NCI-H1092 treated with DMSO at 0.1 percent for 48 hours (cell line): ENCODE measurements at regions not wholly inside any gene's neighbourhood (a gene's known extent, or its start where the extent isn't known, plus 50 kb on each side); places are given as distances from the start of the nearest gene placed in this dataset.
A peak's percentile ranks its signal among the peaks of the same experiment; 100 is the strongest.
"Not testable (repeated sequence)": the region's sequence is repeated elsewhere in the genome, so short reads cannot be mapped to it uniquely, and the experiment has no call there.

ENCODE experiments used
- DNase-seq: peaks from one replicate; lab custom pipeline; 2025; lab: John Stamatoyannopoulos, UW

DNA sequence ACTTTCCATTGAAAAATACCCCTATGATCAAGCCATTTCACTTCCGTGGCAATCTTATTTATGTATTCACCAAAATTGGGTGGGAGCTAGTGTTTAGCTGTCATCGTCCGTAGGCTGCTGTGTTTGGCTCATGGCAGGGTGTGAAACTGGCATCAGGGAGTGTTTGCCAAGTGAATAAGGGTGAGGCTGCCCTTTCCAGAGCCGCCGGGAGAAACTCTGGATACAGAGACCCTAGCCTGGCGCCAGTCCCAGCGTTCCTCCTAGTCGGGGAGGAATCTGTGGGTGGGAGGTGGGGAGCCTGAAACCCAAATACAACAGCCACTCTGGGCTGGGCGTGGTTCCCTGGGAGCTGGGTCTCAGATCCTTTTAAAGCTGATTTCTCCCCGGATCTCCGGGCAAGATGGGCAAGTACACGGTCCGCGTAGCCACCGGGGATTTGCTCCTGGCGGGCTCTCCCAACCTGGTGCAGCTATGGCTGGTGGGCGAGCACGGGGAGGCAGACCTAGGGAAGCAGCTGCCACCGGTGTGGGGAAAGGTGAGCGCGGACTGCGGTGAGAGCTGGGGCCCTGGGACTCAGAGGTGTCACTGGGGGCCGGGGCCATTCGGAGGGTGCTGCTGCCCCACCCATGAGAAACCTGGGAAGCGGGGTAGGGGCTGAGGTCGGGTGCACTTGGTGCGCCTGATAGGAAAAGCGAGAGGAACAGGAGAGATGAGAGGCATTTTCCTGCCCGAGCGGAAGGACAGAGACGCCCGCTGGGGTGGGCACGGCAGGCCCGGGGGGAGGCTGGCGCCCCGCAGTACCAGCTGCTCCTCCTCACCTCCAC, 62.1 kb upstream of the TEKT1 start:
- no peak for DNase-seq

DNA sequence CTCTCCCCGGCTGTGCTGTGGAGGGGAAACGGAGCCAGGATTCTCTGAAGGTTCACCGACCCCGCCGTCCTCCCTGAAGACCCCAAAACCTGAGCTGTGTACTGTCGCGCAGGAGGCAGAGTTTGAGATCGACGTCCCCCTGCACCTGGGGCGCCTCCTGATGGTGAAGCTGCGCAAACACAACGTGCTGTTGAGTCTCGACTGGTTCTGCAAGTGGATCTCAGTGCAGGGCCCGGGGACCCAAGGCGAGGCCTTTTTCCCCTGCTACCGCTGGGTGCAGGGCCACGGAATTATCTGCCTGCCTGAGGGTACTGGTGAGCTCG, 62.6 kb upstream of the TEKT1 start:
- DNase-seq, result no peak

DNA sequence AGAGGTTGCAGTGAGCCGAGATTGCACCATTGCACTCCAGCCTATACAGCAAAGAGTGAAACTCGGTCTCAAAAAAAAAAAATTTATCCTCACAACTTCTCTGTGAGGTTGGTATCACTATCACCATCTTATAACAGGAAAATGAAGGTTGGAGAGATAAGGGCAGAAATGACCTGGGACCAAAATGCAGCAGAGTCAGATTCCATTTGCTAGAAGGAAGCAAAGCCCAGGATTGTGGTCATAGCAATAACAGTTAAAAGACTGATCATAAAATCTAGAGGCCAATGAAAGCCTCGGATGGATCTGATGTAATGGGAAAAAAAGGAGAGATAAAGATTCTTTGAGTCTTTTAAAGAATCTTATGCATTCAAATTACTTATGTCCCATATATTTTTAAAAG, 69.6 kb upstream of the TEKT1 start:
- DNase-seq, result no peak

DNA sequence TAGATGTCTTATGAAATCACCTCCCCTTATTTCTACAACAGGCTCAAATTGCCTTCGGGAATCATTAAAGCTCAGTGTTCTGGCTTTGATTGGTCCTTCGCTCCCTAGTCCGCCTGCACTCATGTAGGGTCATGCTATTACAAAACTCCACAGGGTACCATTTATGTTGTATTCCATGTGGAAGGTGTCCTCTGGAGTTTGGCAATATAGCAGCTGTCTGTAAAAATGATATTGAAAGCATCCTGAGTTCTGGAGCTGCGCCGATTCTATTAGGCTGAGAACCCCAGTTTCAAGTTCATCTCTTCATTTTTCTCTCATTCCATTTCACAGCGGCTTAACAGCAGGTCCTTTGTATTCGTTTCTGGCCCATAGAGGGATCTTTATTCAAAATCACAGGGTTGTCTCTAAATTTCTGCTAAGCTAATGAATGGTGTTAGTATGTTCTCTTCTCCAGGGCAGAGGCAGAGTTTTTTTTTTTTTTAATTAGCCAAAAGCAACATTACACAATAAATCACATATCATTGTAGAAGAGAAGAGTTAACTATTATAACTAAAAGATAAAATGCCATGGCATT, 71.9 kb upstream of the TEKT1 start:
- DNase-seq, result no peak

DNA sequence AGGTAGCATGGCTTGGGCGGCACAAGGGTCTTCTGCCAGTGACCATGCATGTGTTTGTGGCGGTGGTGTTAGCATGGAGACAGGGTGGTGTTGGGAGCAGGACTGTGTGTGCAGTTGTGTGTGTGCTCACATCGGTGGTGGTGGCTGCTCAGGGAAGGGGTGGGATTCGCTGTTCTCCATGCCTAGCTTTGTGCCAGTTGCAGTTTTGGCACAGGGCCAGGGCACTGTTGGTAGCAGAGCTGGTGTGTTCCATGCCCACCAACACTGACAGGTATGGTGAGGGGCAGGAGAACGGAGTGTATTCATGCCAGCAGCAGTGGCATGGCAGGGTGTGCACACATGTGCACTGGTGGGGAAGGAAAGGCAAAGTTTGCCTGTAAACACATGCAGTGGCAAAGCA, 77.3 kb upstream of the TEKT1 start:
- DNase-seq, result no peak

DNA sequence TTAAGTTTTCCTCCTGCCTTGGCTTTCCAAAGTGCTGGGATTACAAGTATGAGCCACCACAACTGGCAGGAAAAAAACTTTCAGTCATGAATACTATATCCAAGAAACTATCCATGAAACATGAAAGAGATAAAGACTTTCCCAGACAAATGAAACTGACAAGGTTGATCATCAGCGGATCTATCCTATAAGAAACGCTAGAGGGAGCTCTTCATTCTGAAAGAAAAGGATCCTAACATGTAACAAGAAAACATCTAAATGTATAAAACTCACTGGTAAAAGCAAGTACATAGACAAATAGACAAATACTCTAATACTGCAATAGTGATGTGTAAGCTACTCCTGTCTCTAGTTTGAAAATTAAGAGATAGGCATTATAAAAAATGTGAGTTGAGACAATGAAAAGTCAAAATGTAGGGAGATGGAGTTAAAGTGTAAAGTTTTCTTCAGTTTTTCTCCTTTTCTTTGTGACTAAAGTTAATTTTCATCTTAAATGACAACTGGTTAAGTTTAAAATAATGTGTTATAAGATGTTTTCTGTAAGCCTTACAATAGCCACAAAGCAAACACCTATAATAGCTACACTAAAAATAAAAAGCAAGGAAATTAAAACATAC, 79.6 kb upstream of the TEKT1 start:
- DNase-seq, result peak; percentile 13

DNA sequence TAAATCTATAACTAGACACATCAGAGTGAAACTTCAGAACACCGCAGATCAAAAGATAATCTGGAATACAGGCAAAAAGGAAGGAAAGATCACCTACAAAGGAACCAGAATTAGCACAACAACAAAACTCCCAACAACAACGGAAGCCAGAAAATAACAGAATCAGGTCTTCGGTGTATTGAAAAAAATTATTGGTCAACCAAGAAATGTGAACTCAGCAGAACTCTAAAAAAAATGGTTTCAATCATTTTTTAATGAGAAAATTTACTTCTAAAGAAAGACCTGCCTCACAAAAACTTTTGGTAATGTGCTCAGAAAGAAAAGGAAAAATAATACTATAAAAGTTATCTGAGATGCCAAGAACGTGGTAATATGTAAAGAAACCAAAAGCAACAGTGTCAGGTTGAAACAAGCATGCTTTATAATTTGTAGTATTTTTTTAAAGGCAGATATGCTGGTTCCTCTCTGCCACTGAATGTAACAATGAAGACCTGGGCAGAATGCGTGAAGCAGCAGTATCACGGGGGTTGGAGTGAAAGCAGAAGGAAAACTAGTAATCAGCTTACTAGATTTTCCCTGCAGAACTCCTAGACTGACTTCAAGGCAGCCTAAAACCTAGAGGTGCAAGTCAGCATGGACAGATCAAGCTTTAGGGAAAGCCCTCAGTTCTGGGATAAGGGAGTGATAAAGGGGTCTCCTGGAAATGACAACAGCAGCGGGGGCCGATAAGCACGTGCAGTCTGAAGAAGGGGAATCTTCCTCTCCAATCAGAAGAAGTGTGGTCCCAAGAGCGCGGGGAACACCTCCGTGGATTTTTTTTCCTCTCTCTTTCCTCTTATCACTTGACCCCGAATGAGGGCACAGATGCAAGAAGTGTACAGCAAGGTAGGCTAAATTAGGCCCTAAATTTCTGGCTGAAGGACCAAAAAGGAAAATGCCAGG, 80.9 kb upstream of the TEKT1 start:
- no peak for DNase-seq

DNA sequence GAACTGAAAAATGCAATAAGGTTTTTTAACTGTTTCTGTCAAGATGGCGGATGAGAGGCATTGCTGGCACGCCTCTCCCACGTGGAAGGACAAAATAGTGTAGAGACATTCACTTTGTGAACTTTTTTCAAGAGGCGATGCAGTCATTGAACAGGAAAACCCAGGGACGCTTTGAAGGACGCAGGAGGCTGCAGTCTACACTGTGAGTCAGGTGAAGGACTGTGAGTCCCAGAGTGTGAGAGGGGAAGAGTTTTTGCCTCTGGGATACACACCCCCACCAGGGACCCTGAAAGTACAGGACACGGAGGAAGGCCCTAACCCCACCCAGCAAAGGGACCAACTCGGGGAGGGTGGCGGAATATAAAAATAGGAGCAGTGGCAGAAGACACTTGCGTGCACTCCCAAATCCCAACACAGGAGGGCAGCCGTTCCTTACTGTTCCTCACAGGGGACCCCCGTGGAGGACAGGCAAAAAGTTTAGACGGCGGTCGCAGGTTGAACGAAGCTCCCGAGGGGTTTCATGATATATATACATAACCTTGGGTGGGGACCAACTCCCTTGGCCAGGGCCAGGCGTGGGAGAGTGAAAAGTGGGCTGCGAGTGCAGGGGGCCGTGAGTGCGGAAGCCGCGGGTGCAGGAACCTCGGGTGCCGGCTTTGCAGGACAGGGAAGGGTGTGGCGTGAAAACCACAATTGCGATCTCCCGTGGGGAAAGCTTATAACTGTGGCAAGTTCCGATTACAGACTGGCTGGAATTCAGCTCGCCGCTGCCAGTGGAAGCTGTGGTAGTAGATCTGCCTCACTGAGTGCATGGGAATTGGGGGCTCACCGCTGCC, 82.0 kb upstream of the ALOX12 start:
- peak; percentile 9 for DNase-seq

DNA sequence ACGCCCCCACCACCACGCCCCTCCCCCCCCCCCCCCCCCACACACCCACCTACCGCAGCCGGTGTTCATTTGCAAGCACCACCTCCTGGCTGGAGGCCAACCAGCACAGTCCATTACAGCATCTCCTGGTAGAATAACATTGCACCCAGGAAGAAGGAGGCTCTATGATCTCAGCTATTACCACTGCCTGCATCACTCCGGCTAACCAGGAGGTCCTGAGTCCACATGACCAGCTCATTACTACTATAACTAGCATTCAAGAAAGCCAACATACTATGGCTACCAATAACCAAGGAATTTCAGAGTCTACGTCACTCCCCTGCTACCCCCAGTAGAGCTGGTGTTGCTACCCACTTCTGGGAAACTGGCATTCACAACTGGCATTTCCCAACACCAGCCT, 81.1 kb upstream of the ALOX12 start:
- DNase-seq, result no peak

DNA sequence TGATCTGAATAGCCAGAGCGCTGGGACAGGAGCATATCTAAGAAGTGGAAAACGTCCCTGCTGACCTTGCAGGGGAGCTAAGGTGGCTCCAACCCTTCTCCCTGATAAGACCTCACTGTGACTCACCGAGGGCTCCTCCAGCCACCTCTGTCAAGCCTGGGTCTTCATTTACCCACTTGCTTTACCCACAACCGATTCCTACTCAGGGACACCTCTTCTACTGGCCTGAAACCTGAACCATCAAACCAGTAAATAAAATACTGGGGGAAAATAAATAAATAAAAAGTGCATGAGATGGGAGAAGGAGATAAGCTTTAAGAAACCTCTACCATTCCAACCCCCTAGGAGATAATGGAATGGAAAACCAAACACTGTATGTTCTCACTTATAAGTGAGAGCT, 80.2 kb upstream of the ALOX12 start:
- DNase-seq, result no peak

DNA sequence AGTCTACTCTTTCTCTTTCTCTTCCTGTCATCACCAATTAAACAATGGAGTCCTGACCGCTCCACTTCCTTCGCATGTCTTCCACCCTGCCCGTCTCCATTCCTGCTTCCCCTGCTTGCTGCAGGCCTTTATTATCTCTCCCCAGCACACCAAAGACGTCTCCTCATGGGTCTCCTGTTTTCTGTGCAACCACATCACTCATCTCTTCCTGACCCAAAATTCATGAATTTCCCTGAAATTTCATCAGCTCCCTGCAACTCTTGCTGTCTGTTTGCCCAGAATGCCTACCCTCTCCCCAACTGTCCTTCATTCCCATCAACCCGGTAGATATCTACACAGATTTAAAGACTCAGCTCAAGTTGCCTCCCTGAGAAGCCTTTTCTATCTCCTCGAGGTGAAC, 76.7 kb upstream of the ALOX12 start:
- DNase-seq, result no peak

DNA sequence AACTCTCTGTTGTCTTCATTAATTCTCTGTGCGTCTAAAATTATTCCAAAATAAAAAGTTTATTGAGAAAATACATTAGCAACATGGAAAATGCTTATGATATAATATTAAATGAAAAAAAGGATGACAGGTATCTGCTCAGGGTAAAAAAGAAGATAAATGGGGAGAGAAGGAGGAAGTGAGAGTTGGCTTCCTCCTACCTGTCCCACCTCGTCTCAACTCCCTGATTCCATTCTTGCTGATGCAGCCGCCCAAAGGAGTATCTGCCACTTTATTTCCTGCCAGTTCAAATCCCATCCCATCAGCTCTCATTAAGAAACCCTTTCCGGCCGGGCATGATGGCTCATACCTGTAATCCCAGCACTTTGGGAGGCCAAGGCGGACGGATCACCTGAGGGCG, 72.5 kb upstream of the ALOX12 start:
- no peak for DNase-seq

DNA sequence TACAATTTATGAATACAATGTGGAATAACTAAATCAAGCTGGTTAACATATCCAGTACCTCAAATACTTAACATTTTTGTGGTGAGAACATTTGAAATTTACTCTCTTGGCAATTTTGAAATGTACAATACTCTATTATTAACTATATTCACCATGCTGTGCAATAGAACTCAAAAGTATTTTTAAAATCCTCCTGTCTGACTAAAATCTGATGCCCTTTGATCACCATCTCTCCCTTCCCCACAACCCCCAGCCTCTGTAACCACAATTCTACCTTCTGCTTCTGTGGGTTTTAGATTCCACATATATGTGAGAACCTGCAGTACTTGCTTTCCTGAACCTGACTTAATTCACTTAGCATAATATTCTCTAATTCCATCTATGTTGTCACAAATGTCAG, 71.6 kb upstream of the ALOX12 start:
- DNase-seq, result no peak

DNA sequence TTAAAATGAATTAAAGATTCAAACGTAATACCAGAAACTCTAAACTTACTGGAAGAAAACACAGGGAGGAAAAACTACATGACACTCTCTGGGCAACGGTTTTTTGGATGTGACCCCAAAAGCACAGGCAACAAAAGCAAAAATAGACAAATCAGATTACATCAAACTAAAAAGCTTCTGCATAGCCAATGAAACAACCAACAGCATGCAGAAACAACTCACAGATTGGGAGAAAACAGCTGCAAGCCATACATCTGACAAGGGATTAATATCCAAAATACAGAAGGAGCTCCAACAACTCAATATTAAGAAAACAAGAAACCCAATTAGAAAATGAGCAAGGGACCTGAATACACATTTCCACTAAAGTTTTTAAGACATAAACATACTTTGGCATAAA, 69.2 kb upstream of the ALOX12 start:
- DNase-seq, result no peak

DNA sequence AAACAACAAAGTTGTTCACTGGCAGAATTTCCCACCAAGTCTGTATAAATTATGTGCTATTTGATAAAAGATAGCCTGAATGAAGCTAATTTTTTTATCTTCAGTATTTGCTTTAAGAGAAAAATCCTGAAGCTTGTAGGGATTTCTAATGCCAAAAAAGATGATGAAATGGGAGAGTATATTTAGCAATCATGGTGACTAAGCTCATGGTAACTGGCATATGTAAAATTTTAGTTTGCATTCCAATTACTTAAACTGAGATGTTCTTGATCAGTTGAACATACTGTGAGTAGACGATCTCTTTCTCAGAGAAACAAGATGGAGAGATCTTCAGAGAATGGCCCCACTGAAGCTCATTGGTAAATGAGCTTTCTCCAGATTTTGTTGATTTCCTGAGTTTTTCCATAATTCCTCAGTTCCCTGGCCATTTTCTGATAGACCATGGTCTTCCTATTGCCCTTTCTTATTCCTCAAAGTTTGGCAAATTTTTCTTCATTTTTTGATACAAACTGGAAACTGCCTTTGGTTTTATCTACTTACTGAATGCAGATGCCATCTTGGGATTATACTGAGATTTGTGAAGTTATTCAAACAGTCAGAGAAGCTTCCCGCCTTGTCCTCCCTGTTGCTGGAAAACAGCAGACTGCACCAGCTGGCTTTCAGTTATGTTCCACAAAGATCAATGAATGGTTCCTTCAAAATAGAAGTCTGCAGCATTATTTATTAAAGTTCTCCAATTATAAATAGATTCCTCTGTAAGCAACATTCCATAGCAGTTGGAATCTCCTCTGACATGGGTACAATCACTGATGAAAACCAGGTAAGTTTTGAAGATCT, 68.3 kb upstream of the ALOX12 start:
- DNase-seq, result no peak

DNA sequence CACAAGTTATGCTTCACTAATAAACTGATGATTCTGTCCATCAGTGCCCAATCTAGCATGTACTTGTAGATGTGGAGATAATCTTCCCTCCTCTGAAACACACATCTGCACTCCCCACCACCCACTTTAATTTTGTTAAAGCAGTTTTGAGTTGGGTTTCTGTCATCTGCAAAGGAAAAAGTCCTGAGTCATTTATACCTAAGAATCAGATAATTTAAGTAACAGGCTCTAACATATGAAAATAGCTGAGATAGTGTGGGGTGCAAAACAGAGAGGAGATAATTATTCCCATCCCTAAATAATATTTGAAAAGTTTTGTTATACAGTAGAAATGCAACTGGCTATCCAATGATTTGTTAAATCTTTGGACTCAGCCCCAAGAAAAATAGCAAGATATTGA, 67.7 kb upstream of the ALOX12 start:
- DNase-seq, result no peak

DNA sequence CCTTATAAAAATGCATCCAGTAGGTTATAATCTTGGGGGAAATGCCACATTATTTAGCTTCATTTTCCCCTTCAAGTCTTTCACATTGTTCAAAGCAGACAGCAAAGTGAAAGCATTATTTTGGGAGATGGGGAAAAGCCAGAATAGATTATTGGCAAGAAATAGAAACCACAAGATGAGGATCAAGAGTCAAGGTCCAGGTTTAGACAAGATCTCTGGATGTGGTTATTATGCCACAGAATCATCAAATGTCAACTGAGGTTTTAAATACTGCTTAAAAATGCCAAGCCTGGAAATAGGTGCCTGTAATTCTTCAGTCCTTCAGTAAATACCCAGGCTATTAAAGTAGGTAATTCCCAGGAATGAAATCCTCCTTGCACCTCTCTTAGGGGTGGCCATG, 65.1 kb upstream of the ALOX12 start:
- DNase-seq, result no peak

DNA sequence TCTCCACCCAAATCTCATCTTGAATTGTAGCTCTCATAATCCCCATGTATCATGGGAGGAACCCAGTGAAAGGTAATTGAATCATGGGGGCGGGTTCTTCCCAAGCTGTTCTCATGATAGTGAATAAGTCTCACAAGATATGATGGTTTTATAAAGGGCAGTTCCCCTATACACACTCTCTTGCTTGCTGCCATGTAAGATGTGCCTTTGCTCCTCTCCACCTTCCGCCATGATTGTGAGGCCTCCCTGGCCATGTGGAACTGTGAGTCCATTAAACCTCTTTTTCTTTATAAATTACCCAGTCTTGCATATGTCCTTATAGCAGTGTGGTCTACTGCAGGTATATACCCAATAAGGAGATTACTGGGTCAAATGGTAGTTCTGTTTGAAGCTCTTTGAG, 61.3 kb upstream of the ALOX12 start:
- not testable (repeated sequence) for DNase-seq

DNA sequence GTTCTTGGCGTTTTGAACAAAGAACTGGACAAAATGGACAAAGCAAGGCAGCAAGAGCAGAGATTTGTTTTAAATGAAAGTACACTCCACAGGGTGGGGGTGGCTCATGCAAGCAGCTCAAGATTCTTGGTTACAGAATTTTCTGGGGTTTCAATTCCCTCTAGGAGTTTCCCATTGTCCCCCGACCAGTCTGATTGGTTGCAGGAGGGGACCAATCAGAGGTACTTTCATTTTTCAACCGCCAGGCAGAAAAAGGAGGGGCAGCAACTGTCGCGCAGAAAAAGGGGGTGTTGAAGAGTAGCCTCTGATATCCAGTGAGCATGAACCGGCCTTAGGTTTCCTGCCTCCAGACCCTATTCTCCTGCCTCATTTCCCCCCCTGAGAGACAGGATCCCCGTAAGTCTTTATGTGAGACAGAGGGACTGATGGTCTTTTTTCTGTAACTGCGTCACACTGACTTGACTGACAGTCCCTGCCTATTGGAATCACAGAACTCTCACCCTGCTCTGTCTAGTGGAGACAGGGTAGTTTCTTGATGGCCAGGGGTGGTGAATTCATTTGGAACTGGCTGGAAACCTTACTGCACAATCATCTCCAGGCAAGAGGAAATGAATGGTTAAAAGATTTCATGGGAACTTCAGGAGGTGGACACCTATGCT, 59.4 kb upstream of the ALOX12 start:
- DNase-seq, result no peak

DNA sequence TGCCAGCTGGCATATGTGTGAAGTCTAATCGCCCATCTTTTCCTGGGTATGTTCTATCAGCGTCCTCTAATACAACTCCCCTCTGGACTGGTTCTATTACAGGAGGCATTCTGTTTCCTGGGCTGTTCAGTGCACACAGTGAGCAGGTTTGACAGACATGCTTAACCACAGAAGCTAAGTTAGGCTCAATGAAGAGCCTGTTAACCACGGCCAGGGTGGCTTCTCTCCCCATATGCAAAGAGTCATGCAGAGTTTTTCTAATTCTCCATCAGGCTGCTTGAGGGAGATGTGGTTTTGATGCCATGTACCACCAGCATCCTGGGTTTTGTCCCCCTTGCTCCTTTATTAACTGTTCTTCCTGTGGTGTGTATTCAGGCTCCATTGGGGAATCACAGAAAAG, 57.2 kb upstream of the ALOX12 start:
- DNase-seq, result no peak
